GM23338 (cell line): ENCODE measurements at regions not wholly inside any gene's neighbourhood (a gene's known extent, or its start where the extent isn't known, plus 50 kb on each side); places are given as distances from the start of the nearest gene placed in this dataset.

ENCODE experiments used
- CREB1 ChIP-seq: fragments of 250-450 bp; sonication (Bioruptor Pico); IDR thresholded peaks from 2 replicates; pipeline ENCODE4 v1.5.0; 2020; ENCODE audit warnings: low read depth, mild to moderate bottlenecking, moderate library complexity
- EZH2 ChIP-seq: fragments of 200-600 bp; sonication (generic); IDR thresholded peaks from one replicate; pipeline ENCODE4 v1.8.0; 2017; ENCODE audit warnings: antibody characterized with exemption, mild to moderate bottlenecking, low read depth; ENCODE audit not compliant: unreplicated experiment
- EZH2phosphoT487 ChIP-seq: fragments of 200-600 bp; sonication (generic); IDR thresholded peaks from one replicate; pipeline ENCODE4 v1.8.1; 2018; ENCODE audit warnings: antibody characterized with exemption; ENCODE audit not compliant: unreplicated experiment
- JUNB ChIP-seq: IDR thresholded peaks from one replicate; pipeline ENCODE4 v1.6.1; 2016; ENCODE audit warnings: antibody characterized with exemption; ENCODE audit not compliant: unreplicated experiment
- NANOG ChIP-seq: IDR thresholded peaks from 2 replicates; pipeline ENCODE4 v1.6.1; 2016; ENCODE audit warnings: antibody characterized with exemption, borderline replicate concordance
- POLR2AphosphoS5 ChIP-seq: IDR thresholded peaks from 2 replicates; pipeline ENCODE4 v1.6.1; 2016; ENCODE audit warnings: antibody characterized with exemption, low read depth
- STAT1 ChIP-seq: IDR thresholded peaks from one replicate; pipeline ENCODE4 v1.6.1; 2016; ENCODE audit warnings: antibody characterized with exemption; ENCODE audit not compliant: unreplicated experiment
- ZNF114 ChIP-seq: fragments of 250-450 bp; sonication (Bioruptor Pico); IDR thresholded peaks from 2 replicates; pipeline ENCODE4 v1.5.0; 2020; ENCODE audit warnings: mild to moderate bottlenecking, moderate library complexity
- ZNF331 ChIP-seq: fragments of 250-450 bp; sonication (Bioruptor Pico); IDR thresholded peaks from 2 replicates; pipeline ENCODE4 v1.5.0; 2020; ENCODE audit warnings: low read depth, mild to moderate bottlenecking, moderate library complexity
- TF ChIP-seq, protein P1 (sequence below): fragments of 250-450 bp; sonication (Bioruptor Pico); IDR thresholded peaks from 2 replicates; pipeline ENCODE4 v1.5.0; 2020; ENCODE audit warnings: mild to moderate bottlenecking, moderate library complexity
- TF ChIP-seq, protein P2 (sequence below), 2 experiments: fragments of 200-600 bp in 1 of 2; sonication (generic) in 1 of 2; conservative IDR thresholded peaks; 2 replicates each; pipeline versions ENCODE4 v1.5.1 to v1.6.1; 2016 to 2017; ENCODE audit warnings: antibody characterized with exemption in 2 of 2, low read depth in 2 of 2, mild to moderate bottlenecking in 2 of 2, moderate library complexity in 1 of 2
- TF ChIP-seq, protein P3 (sequence below): IDR thresholded peaks from one replicate; pipeline ENCODE4 v1.6.1; 2018; ENCODE audit warnings: antibody characterized with exemption; ENCODE audit not compliant: unreplicated experiment

DNA sequence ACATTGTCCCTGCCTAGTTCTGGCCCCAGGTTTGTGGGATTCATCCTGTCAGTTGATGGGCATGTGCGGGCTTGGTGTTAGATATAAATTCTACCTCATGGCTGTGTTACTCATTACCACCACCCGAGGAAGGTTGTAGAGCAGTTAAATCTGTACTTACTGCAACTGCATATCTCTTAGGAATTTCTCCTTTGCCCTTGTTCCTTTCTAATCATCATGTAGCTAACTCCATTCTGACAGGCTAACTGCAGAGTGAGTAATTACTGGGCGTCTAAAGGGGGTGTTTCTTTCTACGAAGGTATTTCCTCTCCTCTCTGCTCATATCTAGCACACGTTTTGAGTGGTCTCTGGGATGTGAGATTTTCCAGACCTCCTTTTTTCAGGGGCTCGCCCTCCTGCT, 1076.7 kb downstream of the TMTC2 start (continued):
- TF ChIP-seq, protein P1, sequence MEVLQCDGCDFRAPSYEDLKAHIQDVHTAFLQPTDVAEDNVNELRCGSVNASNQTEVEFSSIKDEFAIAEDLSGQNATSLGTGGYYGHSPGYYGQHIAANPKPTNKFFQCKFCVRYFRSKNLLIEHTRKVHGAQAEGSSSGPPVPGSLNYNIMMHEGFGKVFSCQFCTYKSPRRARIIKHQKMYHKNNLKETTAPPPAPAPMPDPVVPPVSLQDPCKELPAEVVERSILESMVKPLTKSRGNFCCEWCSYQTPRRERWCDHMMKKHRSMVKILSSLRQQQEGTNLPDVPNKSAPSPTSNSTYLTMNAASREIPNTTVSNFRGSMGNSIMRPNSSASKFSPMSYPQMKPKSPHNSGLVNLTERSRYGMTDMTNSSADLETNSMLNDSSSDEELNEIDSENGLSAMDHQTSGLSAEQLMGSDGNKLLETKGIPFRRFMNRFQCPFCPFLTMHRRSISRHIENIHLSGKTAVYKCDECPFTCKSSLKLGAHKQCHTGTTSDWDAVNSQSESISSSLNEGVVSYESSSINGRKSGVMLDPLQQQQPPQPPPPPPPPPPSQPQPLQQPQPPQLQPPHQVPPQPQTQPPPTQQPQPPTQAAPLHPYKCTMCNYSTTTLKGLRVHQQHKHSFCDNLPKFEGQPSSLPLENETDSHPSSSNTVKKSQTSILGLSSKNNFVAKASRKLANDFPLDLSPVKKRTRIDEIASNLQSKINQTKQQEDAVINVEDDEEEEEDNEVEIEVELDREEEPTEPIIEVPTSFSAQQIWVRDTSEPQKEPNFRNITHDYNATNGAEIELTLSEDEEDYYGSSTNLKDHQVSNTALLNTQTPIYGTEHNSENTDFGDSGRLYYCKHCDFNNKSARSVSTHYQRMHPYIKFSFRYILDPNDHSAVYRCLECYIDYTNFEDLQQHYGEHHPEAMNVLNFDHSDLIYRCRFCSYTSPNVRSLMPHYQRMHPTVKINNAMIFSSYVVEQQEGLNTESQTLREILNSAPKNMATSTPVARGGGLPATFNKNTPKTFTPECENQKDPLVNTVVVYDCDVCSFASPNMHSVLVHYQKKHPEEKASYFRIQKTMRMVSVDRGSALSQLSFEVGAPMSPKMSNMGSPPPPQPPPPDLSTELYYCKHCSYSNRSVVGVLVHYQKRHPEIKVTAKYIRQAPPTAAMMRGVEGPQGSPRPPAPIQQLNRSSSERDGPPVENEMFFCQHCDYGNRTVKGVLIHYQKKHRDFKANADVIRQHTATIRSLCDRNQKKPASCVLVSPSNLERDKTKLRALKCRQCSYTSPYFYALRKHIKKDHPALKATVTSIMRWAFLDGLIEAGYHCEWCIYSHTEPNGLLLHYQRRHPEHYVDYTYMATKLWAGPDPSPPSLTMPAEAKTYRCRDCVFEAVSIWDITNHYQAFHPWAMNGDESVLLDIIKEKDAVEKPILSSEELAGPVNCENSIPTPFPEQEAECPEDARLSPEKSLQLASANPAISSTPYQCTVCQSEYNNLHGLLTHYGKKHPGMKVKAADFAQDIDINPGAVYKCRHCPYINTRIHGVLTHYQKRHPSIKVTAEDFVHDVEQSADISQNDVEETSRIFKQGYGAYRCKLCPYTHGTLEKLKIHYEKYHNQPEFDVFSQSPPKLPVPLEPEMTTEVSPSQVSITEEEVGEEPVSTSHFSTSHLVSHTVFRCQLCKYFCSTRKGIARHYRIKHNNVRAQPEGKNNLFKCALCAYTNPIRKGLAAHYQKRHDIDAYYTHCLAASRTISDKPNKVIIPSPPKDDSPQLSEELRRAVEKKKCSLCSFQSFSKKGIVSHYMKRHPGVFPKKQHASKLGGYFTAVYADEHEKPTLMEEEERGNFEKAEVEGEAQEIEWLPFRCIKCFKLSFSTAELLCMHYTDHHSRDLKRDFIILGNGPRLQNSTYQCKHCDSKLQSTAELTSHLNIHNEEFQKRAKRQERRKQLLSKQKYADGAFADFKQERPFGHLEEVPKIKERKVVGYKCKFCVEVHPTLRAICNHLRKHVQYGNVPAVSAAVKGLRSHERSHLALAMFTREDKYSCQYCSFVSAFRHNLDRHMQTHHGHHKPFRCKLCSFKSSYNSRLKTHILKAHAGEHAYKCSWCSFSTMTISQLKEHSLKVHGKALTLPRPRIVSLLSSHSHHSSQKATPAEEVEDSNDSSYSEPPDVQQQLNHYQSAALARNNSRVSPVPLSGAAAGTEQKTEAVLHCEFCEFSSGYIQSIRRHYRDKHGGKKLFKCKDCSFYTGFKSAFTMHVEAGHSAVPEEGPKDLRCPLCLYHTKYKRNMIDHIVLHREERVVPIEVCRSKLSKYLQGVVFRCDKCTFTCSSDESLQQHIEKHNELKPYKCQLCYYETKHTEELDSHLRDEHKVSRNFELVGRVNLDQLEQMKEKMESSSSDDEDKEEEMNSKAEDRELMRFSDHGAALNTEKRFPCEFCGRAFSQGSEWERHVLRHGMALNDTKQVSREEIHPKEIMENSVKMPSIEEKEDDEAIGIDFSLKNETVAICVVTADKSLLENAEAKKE (CRISPR knock-in tag): no peak
- TF ChIP-seq, protein P2, sequence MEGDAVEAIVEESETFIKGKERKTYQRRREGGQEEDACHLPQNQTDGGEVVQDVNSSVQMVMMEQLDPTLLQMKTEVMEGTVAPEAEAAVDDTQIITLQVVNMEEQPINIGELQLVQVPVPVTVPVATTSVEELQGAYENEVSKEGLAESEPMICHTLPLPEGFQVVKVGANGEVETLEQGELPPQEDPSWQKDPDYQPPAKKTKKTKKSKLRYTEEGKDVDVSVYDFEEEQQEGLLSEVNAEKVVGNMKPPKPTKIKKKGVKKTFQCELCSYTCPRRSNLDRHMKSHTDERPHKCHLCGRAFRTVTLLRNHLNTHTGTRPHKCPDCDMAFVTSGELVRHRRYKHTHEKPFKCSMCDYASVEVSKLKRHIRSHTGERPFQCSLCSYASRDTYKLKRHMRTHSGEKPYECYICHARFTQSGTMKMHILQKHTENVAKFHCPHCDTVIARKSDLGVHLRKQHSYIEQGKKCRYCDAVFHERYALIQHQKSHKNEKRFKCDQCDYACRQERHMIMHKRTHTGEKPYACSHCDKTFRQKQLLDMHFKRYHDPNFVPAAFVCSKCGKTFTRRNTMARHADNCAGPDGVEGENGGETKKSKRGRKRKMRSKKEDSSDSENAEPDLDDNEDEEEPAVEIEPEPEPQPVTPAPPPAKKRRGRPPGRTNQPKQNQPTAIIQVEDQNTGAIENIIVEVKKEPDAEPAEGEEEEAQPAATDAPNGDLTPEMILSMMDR (conservative IDR thresholded peaks at IDR 0.05; ENCODE audit: low read depth in 2 of 2): no peak
- TF ChIP-seq EZH2 (no peak), JUNB (no peak), NANOG (no peak), ZNF331 (CRISPR knock-in tag) (no peak), EZH2phosphoT487 (no peak), CREB1 (CRISPR knock-in tag) (no peak), ZNF114 (no peak), POLR2AphosphoS5 (no peak), STAT1 (no peak)
- TF ChIP-seq, protein P3, sequence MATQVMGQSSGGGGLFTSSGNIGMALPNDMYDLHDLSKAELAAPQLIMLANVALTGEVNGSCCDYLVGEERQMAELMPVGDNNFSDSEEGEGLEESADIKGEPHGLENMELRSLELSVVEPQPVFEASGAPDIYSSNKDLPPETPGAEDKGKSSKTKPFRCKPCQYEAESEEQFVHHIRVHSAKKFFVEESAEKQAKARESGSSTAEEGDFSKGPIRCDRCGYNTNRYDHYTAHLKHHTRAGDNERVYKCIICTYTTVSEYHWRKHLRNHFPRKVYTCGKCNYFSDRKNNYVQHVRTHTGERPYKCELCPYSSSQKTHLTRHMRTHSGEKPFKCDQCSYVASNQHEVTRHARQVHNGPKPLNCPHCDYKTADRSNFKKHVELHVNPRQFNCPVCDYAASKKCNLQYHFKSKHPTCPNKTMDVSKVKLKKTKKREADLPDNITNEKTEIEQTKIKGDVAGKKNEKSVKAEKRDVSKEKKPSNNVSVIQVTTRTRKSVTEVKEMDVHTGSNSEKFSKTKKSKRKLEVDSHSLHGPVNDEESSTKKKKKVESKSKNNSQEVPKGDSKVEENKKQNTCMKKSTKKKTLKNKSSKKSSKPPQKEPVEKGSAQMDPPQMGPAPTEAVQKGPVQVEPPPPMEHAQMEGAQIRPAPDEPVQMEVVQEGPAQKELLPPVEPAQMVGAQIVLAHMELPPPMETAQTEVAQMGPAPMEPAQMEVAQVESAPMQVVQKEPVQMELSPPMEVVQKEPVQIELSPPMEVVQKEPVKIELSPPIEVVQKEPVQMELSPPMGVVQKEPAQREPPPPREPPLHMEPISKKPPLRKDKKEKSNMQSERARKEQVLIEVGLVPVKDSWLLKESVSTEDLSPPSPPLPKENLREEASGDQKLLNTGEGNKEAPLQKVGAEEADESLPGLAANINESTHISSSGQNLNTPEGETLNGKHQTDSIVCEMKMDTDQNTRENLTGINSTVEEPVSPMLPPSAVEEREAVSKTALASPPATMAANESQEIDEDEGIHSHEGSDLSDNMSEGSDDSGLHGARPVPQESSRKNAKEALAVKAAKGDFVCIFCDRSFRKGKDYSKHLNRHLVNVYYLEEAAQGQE: no peak
